Activated CD8-positive, alpha-beta memory T cell treated with anti-CD3 and anti-CD28 coated beads for 4 hours (primary cell): ENCODE measurements at regions not wholly inside any gene's neighbourhood (a gene's known extent, or its start where the extent isn't known, plus 50 kb on each side); places are given as distances from the start of the nearest gene placed in this dataset.

Experiments
- DNase-seq, 2 donors: peaks; one replicate each; pipeline ENCODE4 v3.0.0-alpha.2; 2020; ENCODE audit warnings: low read depth in 2 of 2

DNA sequence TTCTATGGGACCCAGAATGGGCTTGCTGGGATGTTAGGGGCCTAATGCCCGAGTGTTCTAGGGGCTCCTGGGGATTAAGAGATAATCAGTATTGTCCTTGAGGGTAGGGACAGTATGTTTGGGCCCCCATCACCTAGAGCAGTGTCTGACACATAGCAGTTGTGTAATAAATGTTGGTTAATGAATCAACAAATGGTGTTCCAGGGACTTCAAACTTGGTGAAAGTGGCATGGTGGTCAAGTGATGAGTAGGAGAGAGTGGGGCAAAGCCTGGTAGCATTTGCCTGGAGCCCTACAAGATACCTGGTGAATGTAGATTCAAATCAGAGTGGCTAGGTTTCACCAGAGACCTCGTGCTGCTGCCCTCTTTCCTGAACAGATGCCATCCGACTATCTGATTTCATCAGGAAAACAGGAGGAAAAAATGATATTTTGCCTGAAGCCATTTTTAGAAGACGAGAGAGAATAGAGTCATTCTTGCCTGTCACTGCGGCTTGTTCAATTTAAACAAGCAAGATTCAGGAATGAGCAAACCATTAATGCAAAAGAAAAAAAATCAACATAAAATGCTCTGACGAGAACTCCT lies 117.3 kb downstream of the RPL22L1 start:
- DNase-seq = no peak

DNA sequence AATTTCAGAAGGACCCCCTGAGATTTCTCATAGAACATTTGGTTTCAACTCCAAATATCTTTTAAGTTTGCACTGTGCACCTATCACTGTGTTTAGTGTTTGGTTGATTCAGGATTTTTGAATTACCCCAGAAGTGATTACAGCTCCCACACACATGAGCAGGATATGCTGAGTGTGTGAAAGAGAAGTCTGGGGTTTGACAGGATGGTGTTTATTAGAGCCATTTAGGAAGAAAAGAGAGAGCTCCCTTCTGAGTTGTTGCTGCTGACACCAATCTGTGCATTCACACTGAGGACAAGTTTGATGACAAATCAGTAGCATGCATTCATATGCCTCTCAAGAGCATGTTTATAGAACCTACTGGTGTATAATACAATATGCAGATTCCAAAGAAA lies 118.1 kb downstream of the RPL22L1 start:
- no peak for DNase-seq

DNA sequence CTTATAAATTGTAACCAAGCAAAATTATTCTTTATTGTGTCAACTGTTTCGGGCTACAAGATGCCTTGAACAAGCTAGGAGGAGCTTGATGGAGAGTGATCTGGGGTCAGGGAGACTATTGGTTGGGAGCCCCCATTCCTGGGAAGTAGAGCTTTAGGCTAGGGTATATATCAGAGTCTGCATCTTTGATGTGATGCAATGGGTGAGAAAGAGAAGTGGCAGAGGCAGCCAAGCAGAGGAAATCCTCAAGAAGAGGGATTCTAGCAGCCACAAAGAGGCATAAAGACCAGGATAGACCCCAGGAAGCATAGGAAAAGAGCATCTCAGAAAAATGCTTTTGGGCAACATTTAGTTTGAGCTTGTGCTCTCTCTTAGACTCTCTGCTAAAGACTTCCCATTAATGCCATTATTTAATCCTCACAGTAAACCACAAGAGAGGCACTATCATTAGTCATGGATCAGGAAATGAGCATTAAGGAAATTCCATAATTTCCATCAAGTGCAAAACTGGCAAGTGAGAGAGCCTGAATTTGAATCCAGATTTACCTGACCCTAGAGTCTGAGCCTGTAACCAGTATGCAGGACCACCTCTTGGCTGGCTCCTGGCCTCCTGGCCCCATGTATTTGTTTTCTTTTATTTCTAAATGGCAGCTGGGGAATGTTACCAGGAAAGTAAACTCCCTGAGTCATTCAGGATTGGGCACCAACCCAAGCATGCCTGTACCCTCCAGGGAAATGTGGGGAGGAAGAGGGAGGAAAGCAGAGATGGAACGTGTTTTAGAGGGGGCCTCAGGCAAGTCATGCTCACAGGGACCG lies 118.7 kb downstream of the RPL22L1 start:
- no peak for DNase-seq

DNA sequence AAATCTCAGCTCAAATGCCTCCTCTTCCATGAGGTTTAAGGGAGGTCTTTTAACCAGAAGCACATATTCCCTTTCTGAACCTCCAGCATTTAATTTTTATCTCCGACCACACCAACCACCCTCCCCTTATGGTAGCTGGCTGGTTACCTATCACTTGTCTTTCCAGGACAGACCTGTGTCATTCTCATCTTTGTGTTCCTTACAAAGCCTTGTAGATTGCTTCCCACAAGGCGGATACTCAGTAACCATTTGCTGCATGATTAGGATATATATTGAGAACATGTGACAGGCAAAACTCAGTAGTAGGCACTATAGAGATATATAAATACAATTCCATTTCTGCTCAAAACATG lies 119.5 kb downstream of the RPL22L1 start:
- DNase-seq = no peak

DNA sequence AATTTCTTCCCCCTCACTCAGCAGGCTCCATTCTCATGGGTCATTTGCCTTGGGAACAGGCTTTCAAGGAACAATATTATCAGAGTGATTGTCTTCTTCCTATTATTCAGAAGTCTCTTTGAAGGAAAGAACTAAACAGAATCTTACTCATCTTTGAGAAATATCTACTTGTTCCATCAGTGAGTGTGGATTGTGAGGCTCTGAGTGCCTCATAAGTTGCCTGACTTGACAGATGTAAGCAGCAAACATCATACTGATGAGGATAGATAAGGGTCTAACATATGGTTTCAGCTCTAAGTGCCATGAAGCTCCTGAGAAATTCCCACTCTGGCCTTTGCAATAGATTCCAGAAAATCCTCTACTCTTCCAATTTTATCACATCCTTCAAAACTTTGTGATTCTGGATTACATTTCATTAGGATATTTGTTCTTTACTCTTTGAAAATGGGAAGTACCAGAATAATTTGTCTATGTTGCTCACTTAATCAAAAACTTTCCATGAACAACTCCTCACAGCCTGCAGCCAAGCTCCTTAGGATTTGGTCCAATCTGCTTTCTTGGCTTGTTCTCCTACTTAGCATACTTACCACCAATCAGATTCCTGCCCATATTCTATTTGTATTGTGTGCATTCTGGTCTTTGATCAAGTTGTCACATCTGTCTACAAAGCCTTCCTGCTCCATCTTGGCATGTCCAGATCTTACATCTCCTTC lies 120.1 kb downstream of the RPL22L1 start:
- no peak for DNase-seq

DNA sequence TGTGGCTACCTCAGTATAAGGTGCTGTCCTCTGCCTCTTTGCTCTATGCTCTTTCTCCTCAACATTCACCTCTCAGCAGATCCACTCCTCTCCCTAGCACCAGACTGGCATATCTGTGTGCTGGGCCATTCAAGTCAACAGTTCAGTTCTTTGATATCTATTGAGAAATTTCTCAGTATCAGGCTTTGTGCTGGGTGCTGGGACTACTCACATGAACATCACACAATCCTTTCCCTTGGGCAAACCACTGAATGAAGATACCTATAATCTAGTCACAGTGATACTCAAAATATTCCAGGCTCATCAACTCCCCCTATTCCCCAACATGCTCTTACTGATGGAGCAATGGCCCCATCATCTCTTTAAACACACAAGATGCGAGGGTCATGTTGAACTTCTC lies 120.8 kb downstream of the RPL22L1 start:
- no peak for DNase-seq

DNA sequence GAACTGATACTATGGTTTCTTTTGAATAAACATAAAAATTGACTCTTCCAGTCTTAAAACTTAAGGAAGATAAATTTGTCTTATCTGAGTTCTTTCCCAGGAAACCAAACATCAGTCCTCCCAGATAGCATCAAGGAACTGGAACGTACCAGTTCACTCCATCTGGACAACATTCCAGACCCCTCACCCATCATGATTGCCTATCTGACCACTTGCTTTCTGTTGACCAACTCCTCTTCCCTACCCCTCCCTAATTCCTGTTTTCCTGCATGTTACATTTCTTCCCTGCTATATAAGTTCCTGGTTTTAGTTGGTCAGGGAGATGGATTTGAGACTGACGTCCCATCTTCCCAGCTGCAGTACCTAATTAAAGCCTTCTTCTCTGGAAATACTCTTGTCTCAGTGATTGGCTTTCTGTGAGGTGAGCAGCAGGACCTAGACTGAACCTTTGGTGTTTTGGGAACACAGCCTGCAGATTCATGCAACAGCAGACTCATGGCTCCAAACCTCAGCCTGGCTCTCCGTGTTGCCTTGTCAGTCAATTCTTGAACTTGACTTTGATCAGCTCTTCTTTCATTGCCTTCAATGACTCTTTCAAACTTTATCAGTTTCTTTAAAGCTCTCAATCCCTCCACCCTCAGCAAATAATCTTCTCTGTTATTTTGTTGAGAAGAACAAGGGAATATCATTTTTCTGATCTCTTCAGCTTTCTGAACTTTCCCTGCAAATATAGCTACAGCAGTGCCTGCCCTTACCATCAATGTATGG lies 123.6 kb downstream of the RPL22L1 start:
- no peak for DNase-seq

DNA sequence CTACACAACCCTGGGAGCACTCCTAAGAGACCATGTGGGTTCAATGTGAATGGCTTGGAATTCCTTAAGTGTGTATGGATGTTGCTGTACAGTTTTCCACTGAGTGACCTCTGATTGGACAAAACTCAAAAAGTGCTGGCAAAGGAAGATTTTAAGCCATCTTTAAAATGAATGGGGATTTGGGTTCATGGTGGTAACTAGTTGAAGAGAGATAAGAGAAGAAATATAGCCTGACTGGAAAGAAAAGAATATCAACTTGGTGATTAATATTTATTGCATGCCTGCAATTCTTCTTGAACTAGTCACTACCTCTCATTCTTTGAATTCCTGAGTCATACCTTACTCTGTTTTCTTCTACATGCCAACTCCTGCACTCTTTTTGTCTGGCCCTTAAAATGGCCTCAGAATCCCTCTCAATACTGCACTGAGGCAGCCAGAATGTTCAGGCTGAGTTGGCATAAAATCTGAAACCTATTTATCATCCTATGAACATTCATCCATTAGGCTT lies 124.7 kb downstream of the RPL22L1 start:
- DNase-seq = no peak

DNA sequence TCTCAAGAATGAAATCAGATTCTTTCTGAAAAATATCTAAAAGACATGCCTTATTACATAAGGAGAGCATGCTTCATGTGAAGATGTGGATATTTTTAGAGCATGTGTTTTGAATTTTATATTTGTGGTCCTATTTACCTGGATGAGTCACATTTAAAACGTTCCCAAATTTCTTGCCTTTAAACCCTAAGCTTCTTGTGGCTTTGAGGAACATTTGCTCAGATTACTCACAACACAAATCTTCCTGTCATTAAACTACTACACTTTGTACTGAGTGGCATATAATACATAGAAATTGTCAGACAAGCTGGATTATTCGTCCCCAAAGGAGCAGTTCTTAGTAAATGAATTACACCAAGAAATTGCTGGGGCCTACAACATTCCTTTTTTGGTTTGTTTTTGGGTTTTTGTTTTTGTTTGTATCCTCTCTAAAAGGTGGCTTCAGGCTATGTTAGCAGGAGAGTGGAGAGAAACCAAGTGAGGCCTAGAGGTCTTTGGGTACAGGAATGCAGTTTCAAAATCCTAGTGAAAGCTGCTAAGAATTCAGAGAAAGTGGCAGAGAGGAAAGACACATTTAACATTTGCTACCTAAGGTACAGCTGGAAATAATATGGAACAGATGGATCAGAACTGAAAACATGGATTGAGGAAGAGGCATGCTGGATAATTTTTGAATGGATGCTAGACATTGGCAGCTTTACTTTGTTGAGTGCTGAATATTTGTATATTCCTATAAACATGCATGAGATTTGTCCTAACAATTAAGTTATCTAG lies 128.1 kb downstream of the RPL22L1 start:
- DNase-seq = no peak

DNA sequence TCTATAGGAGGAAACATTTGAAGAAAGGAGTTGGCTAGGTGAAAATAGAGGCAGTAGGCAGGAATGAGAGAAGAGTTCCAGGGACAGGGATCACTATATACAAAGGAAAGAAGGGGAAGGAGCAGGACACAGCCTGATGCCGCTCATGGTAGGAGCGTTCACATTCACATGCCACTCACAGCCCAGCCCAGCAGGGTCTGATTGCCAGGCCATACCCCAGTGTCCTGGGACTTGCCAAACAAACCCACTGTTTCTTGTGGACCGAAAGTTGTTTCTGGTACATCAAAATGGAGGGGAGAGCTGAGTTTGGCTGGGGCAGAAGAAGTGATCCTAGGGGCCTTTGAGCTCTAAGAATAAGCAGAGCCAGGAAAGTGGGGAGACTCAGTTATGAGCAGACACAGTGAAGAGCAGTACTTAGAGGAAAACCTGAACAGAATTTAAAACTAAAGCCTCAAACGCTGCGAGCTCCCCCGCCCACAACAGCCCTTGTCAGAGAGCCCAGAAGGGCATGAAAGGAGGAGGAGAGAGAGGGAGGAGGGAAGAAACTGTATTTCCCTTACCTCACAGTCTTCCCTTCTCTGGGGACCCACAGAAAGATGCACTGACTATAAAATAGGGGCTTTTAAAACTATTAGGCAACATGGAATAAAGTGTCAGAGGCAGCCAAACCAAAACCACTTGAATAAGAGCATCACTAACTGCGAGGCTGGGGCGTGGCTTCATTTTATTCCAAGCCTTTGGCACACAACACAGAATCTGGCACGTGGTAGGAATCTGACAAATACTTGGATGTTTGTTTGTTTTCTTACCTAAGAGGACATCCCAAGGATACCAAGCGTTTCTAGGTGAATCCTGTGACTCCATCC lies 129.0 kb downstream of the RPL22L1 start:
- no peak for DNase-seq

DNA sequence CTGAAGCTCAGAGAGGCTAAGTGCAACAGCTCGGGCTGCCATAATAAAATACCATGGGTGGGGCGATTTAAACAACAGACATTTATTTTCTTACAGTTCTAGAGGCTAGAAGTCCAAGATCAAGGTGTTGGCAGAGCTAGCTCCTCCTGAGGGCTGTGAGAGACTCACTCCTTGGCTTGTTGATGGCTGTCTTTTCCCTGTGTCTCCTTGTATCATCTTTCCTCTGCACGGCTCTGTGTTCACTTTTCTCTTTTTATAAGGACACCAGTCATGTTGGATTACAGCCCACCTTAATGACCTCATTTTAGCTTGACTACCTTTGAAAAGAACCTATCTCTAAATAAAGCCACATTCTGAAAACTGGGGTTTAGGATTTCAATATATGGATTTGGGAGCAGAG lies 129.7 kb downstream of the RPL22L1 start:
- DNase-seq = no peak

DNA sequence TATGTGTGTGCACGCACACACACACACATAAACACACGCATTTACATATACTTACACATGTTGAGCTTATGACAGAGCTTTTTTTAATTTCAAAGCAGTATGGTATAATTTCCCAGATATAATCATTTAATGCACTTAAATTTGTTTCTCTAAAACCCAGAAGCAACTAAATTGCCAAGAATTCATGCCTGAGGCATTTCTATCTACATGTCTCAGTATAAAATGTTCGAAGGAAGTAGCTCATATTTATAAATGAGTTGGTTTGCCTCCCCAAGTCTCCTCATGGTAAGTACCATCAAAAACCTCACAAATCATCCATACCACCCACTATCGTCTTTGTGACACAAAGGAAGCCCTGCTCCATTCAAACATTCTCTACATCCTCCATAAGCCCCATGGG lies 130.6 kb downstream of the RPL22L1 start:
- no peak for DNase-seq

DNA sequence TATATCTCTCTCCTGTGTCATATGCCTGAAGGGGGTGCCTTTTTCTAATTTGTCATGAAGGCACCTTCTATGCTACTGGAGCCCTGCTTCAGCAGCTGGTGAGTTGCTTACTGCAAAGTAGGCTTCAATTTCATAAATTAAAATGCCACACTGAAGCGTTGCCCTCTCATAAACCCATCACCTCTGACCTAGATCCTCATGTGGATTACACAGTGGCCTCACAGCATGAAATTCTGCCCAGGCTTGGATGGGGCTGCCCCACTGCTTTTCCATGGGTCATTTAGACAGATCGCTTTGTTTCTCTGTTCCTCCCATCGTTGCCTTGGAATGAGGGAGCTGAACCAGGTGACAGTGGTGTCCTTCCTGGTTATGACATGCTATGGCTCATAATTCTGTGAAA lies 131.2 kb downstream of the RPL22L1 start:
- no peak for DNase-seq

DNA sequence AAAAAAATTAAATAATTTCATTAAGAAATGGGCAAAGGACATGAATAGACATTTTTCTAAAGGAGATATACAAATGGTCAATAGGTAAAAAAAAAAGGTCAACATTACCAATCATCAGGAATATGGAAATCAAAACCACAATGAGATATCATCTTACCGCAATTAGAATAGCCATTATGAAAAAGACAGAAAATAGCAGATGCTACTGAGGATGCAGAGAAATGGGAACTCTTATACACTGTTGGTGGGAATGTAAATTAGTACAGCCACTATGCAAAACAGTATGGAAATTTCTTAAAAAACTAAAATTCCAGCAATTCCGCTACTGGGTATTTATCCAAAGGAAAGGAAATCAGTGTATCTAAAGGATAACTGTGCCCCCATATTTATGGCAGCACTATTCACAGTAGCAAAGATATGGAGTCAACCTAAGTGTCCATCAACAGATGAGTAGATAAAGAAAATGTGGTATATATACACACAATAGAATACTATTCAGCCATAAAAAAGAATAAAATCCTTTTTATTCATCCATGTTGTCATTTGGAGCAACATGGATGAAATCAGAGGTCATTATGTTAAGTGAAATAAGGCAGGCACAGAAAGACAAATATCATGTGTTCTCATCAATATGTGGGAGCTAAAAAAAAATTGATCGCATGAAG lies 132.4 kb downstream of the RPL22L1 start:
- no peak for DNase-seq

DNA sequence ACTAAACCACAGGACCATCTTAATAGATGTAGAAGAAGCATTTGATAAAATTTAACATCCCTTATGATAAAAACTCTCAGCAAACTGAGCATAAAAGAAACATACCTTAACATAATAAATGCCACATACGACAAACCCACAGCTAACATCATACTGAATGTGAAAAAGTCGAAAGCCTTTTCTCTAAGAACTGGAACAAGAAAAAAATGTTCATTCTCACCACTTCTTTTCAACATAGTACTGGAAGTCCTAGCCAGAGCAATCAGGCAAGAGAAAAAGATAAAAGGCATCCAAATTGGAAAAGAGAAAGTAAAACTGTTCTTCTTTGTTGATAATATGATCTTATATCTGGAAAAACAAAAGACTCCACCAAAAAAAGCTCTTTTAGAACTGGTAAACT lies 134.2 kb downstream of the RPL22L1 start:
- DNase-seq = no peak

DNA sequence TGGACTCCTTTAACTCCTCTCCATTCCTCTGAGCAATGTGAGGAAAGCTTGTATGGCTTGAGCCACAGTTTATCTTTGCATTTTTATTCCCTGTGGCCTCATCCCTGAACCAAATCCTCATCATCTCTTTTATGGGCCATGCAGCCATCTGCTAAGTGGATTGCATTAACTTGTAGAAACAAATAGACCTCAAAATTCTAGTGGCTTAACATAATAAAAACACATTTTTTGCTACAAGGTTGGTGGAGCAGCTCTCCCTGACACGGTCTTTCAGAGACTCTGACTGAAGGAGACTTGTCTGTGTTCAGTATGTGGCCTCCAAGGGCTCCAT lies 135.3 kb downstream of the RPL22L1 start:
- DNase-seq = no peak

DNA sequence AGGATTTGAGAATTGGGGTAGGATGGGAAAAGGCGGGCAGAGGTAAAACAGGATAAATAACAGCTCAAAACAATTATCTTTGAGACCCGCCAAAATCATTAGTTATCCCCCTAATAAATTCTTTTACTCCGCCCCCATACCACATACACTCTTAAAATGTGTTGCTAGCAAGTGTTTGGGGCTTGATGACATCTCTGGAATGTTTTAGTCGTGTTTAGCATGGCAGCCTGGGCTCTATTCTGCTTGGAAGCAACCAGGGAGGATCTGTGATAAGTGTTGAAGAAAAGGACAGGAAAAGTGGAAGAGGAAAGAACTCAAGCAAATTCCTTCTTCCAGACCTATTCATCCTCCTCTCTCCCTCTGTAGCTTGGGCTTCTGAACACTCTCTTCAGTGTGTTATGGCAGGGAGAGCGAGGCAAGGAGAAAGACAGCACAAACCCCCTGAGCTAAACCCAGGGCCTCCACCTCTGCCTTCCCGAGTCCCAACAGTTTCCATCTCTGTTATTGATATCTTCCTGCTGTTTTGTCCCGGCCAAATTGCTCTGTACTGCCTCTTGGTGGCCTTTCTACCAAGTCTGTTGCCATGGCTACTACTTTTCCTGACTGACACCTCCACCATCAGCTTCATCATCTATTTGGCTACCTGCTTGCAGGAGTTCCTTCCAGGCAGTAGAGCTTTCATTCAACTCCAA lies 135.8 kb downstream of the RPL22L1 start:
- DNase-seq = no peak

DNA sequence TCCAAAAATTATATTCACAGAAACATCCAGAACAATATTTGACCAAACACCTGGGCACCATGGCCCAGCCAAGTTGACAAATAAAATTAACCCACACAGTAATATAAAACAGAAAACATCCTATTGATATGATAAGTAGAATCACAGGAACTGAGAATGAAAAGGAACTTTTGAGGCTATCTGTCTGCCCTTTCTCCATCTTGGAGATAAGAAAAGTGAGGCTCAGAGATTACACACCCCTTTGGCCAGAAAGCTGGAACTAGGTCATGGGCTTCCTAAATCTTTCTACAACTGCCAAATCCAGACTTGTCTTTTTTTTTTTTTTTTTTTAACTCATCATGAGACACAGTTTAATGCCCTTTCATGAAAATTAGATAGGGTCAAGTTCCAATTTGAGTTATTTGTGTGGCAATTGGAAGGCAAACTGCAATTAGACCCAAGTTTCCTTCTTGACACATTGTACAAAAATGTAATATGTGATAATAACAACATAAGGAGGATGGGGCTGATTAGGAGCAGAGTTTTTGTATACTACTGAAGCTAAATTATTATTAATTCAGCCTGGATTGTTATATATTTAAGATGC lies 137.2 kb downstream of the RPL22L1 start:
- no peak for DNase-seq

DNA sequence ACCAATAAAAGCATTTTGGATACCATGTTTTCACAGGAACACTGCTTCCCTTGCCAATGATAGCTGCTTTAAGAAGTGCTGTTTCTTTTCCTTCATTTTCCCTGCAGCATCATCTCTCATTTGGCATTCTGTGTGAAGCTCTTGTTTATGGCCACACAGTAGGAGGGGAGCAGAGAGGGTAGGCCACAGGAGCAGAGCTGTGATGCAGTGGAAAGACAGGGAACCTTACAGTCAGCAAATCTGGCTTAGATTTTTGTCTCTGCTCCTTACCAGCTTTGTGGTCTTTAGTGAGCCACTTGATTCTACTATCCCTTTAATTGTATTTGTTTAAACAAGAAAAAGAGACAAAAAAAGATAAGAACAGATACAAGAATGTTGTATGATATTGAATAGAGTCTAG lies 138.7 kb downstream of the RPL22L1 start:
- DNase-seq = no peak
